Astrocyte of the spinal cord (primary cell): ENCODE measurements at regions not wholly inside any gene's neighbourhood (a gene's known extent, or its start where the extent isn't known, plus 50 kb on each side); places are given as distances from the start of the nearest gene placed in this dataset.

Source experiments
- DNase-seq: peaks from one replicate; pipeline ENCODE4 v3.0.0; 2011; ENCODE audit warnings: low read depth, low spot score
- H3K4me3 ChIP-seq: 2 replicates; pipeline ENCODE4 v1.5.1; 2011; ENCODE audit warnings: low read depth, mild to moderate bottlenecking, low read length, moderate library complexity
- in situ Hi-C: cut with HindIII; loops from 2 replicates; pipeline ENCODE4 v1.10.0; 2017; ENCODE audit warnings: low sequenced_read_pairs
- TF ChIP-seq, protein P1 (sequence below): IDR thresholded peaks from 2 replicates; pipeline ENCODE4 v1.5.1; 2012; ENCODE audit warnings: low read depth, mild to moderate bottlenecking, low read length, inconsistent platforms

- H3K4me3 ChIP-seq: no peak overlapping the region
- TF ChIP-seq, protein P1, sequence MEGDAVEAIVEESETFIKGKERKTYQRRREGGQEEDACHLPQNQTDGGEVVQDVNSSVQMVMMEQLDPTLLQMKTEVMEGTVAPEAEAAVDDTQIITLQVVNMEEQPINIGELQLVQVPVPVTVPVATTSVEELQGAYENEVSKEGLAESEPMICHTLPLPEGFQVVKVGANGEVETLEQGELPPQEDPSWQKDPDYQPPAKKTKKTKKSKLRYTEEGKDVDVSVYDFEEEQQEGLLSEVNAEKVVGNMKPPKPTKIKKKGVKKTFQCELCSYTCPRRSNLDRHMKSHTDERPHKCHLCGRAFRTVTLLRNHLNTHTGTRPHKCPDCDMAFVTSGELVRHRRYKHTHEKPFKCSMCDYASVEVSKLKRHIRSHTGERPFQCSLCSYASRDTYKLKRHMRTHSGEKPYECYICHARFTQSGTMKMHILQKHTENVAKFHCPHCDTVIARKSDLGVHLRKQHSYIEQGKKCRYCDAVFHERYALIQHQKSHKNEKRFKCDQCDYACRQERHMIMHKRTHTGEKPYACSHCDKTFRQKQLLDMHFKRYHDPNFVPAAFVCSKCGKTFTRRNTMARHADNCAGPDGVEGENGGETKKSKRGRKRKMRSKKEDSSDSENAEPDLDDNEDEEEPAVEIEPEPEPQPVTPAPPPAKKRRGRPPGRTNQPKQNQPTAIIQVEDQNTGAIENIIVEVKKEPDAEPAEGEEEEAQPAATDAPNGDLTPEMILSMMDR: no peak
- in situ Hi-C loops: no loop called here
- no peak for DNase-seq
These were observed 158.5 kb downstream of the TMEM114 start for GRCh38 chr16:8431783-8432182.

DNA sequence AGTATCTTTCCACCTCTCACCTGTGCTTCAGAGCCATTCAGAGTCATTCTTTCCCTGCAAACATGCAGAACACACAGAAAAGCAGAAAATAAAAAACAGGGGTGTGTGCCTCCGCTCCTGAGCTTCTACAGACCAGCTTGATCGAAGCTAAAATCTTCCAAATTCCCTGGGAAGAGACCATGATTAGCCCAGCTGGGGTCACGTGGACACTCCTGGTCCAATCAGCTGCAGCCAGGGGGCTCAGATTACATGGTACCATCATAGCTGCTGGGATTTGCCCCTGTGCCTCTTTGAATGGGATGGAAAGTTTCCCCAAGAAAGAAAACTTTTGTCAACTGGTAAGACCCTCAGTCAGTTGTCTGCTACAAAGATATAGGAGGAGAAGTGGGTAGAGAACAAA lies 159.9 kb downstream of the TMEM114 start:
- no peak for DNase-seq
- no peak overlapping the region for H3K4me3 ChIP-seq
- TF ChIP-seq, protein P1: no peak
- in situ Hi-C loops: no loop called here

DNA sequence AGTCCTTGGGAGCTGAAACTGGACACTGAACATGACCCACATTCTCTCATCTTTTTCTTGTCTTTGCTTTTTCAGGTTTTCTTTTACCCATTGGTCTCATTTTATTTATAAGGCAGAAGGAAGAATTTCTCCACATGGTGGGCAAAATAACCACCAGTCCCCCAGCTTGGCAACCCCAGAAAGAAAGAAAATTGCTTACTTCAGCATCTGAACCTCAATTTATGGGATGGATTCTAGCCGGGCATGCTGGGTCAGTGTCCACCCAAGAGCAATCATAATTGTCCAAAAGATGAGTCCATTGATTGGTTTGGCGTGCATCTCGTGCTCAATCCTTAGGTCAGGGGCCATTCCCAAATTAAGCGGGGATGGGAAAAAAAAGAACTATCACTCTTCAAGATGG lies 163.7 kb downstream of the TMEM114 start:
- H3K4me3 ChIP-seq: no peak overlapping the region
- in situ Hi-C loops: no loop called here
- TF ChIP-seq, protein P1: no peak
- DNase-seq: no peak

- TF ChIP-seq, protein P1: no peak
- H3K4me3 ChIP-seq: no peak overlapping the region
- no peak for DNase-seq
- in situ Hi-C loops: no loop called here
These were observed 173.2 kb downstream of the TMEM114 start for GRCh38 chr16:8417145-8417544.

GRCh38 chr16:8408855-8409567 lies 181.3 kb downstream of the TMEM114 start:
- DNase-seq: no peak
- in situ Hi-C loops: no loop called here
- no peak overlapping the region for H3K4me3 ChIP-seq
- TF ChIP-seq, protein P1: no peak

DNA sequence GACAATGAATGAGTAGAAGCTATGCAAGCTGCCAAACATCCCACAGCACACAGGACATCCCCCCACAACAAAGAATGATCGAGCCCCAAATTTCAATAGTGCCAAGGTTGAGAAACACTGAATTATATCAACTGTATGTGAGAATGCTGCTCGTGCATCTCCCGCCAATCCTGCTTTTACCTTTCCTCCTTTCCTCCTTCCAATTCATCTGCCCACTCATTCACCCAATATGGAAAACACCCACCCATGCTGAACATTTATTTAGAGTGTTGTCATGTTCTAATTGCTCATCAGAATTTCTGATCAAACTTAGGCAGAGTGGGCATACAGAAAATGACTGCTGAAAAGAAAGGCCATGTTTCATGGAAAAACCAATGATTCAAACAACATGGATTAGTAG lies 183.0 kb downstream of the TMEM114 start:
- TF ChIP-seq, protein P1: no peak
- in situ Hi-C loops: no loop called here
- no peak for DNase-seq

More for the DNA sequence above, 183.0 kb downstream of the TMEM114 start:
- no peak overlapping the region for H3K4me3 ChIP-seq
